GM21576 (cell line): ENCODE measurements at regions not wholly inside any gene's neighbourhood (a gene's known extent, or its start where the extent isn't known, plus 50 kb on each side); places are given as distances from the start of the nearest gene placed in this dataset.

Experiments used
- ATAC-seq: cut with Tn5 transposase; IDR thresholded peaks from one replicate; pipeline ENCODE4 v1.9.1; 2021; ENCODE audit warnings: mild to moderate bottlenecking, moderate library complexity; ENCODE audit not compliant: unreplicated experiment

DNA sequence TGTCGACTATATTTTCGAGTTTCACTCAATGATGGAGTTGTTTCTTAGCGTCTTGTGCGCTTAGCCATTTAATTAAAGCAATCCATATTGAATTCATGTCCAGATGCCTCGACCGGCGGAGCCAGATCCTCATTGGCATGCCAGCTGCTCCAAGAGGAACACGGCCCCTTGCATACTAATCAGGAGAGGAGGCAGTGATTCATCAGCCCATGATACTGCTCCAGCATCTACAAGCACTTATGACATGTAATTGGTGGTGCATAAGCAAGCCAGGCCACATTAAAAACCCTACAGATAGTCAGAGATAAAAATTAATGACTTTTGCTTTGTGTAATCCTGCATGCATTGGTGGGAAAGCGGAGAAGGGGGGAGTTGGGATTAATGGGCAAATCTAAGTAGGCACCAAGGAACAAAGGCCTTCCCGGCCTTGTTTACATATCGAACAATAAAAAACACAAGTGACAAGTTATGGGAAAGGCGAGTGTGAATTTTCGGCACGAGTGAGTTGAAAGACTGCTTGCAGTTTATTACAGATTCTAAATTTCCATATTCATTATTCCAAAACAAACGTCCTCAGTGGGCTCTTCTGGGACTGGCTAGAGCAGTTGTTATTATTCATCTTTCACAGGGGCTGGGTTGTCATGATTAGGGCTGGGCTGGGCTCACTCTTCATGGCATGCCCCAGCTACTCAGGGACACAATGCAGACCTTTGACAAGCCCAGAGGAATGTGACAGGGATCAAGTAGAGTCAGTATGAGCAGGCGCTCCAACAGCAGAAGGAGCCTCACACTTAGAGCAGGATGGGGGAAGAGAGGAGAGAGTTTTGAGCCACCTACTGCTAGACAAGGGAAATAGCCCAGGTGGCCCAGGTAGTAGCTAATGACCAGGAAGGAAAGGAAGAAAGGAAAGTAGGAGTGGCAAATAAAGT is 281.7 kb upstream of the ZFHX3 start:
- ATAC-seq = no peak

GRCh38 chr16:73326770-73327470 is 279.0 kb upstream of the ZFHX3 start:
- ATAC-seq = no peak

DNA sequence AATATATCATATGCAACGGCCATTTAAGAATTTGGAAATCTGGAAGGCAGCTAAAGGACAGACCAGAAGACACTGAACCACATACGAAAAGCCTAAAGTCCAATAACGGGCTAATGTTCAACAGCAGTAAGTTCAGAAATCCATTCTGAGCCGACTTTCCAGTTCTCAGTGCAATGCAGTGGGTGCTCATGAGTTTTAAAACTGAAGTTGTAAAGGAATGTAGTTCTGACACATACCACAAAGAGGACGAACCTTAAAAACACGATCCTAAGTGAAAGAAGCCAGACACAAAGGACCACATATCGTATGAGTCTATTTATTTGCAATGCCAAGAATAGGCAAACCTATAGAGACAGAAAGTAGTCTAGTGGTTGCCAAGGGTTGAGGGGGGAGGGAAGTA is 278.3 kb upstream of the ZFHX3 start:
- no peak for ATAC-seq

GRCh38 chr16:73323880-73324279 is 276.0 kb upstream of the ZFHX3 start:
- no peak for ATAC-seq

DNA sequence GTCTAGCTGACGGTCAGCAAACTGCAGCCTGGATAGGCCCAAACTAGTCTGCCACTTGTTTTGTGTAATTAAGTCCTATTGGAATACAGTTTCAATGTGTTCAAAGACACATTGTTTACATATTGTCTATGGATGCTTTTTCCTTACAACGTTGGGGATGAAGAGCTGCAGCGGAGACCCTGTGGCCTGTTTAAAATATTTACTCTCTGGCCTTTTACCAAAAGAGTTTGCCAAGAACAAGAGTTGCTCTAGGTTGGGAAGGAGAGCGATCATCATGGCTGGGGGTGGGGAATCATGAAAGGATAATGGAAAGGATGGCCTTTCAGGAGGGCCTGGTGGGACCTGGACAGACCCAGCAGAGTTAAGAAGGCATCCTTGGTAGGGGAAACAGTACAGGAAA is 274.9 kb upstream of the ZFHX3 start:
- ATAC-seq = no peak

GRCh38 chr16:73321853-73322252 is 273.9 kb upstream of the ZFHX3 start:
- no peak for ATAC-seq

DNA sequence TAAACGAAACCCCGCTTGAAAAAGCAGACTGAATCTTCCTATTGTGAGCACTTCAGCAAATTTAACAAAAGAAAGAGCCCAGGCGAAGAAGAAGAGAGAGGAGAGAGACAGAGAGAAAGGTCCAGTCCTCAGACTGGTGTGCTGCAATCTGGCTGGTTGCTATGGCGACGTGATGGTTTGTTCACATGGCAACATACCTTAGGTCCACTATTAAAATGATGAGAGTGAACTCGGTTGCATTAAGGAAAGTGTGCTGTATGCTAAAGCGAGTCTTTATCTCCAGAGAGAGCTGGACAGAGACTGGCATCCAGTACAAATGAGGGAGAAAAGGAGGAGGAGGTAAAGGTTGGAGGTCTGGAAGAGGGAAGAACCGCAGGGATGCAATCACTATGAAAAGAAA is 271.8 kb upstream of the ZFHX3 start:
- ATAC-seq = no peak

- ATAC-seq = no peak
Measured at GRCh38 chr16:73319261-73319660, 271.3 kb upstream of the ZFHX3 start.

DNA sequence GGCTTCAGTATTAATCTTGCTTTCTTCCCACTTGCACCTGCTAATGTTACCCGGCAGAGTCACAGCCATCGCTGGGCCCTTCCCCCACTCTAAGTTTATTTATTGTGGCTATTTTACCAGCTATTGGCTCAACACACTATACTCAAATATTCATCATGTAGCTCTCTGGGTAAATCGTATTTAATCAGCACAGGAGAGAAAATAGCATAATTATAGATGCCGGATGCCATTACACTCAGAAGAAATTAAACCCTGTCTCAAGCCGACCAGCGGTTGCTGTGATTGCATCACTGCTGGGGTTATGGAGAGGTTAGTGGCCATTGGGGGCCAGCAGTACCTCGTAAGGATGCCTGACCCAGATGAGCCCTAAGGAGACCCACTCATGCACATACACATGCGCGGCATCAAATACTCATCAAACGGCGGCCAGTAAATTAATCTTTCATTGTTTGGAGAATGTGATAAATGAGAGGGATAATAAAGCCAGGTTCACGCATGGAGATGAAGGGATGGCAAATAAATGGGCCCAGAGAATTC is 269.5 kb upstream of the ZFHX3 start:
- no peak for ATAC-seq

- peak; percentile 85 for ATAC-seq
Measured at GRCh38 chr16:73315645-73316044, 267.7 kb upstream of the ZFHX3 start.

DNA sequence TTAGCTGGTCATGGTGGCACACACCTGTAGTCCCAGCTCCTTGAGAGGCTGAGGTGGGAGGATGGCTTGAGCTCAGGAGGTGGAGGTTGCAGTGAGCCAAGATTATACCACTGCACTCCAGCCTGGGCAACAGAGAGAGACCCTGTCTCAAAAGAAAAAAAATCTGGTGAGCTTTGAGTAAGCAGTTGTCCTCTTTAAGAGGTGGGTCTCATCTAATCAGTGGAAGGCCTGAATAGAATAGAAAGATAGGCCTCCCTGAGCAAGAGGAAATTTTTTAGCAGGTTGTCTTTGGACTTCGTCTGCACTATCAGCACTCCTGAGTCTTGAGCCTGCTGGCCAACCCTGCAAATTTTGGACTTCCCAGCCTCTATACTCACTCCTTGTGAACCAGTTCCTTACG is 266.0 kb upstream of the ZFHX3 start:
- no peak for ATAC-seq

- ATAC-seq = no peak
Measured at GRCh38 chr16:73311857-73312723, 264.2 kb upstream of the ZFHX3 start.

- no peak for ATAC-seq
Measured at GRCh38 chr16:73308771-73309170, 260.8 kb upstream of the ZFHX3 start.

DNA sequence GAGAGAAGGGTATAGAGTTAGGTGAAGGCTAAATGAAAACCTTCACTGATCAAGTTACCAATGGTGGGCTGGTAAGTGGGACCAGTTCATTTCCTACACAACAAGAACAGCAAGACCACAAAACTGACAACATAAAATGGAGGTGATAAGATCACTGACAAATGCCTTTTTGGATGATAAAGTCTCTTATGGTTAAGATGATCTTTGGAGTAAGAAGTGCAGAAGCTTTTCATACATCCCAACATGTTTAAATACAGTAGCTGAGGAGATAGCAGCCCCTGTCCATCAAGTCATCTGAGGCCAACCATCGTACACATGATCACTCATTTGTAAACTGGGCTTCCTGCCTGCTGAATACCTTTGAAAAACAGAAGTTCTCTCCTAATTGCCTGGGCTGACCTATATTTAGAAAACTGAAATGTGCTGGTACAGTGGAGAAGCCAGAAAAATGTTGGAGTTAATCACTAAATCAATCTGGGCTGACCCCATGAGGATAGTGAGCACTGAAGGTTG is 259.0 kb upstream of the ZFHX3 start:
- peak; percentile 55 for ATAC-seq

DNA sequence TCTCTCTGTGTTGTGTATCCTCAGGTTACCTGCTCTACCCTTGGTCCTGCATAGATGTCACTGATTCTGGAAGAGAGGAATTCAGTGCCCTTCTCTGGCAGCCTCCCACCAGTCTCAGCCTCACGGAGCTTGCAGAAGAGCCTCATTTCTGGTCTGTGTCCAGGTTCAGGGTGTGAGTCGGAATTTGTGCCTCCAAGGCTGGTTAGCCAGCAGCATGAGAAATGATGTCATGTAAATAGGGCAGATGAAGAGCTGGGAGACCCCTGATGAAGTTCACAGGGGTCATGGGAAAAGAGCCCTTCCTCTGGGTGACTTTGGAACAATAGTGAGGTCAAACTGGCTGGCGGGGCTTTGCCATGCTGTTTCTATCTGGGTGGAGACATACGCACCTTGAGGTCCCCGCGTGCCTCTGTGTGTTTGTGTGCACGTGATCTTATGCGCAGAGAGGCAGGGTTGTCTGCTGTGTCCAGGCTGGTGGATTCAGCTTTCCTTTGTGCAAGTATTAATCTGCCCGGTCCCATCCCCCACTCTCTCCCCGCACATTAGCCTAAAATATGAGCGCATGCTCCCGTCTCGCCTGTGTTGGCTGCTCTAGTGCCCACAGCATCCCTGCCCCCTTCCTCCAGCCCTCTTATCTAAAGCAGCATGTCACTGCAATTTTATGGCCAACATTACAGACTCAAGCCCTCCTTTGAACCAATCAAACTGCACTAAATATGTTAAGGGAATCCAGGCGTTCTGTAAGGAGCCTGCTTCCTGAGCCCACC is 256.3 kb upstream of the ZFHX3 start:
- ATAC-seq = no peak

DNA sequence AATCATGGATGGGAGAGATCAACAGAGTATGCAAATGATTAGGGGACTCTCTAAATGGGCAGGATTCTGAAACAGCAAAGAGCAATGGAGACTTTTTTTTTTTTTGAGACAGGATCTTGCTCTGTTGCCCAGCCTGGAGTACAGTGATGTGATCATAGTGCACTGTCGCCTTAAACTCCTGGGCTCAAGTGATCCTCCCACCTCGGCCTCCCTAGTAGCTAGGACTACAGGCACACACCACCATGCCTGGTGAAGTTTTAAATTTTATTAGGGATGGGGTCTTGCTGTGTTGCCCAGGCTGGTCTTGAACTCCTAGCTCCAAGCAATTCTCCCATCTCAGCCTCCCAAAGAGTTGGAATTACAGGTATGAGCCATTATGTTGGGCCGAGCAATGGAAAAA is 255.0 kb upstream of the ZFHX3 start:
- ATAC-seq = no peak

- no peak for ATAC-seq
Measured at GRCh38 chr16:73301984-73302383, 254.1 kb upstream of the ZFHX3 start.

GRCh38 chr16:73299346-73299745 is 251.4 kb upstream of the ZFHX3 start:
- no peak for ATAC-seq

DNA sequence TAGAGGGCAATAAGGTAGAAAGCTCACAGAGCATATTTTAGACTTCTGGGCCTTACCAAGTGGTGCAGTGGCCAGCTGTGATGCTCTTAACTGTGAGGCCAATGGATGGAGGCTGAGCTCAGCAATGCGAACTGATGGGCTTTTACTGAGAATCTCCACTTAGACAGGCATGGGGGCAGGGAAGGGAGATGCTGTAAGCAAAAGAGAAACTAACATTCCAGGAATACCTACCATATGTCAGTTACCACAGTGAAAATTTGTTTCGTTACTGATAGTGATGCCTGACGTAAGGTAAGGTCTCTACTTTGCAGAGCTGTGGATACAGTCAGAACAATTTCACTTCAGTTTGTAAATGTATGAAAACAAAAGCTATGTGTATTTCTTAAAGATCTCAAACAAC is 250.6 kb upstream of the ZFHX3 start:
- no peak for ATAC-seq

DNA sequence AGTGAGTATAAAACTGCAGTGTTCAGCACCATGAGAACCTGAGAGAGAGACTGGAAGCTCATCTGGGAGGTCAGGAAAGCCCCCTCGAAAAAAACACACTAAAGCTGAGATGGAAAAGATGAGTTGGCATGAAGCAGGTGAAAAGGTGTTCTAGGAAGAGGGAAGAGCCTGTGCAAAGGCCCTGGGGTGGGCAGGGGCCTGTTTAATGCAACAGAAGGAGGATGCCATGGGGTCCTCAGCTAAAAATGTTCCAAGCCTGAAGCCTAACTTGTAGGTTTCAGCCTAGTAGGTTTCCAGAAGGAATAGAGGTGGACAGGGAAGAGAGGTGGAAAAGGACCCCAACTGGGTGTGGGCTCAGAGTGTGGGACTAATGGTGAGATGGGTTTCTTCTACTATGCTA is 242.3 kb upstream of the ZFHX3 start:
- ATAC-seq = no peak
